HCT116 (cell line): ENCODE measurements at regions not wholly inside any gene's neighbourhood (a gene's known extent, or its start where the extent isn't known, plus 50 kb on each side); places are given as distances from the start of the nearest gene placed in this dataset.
A peak's percentile ranks its signal among the peaks of the same experiment; 100 is the strongest.

ENCODE experiments used
- ATAC-seq: fragments of 200-7000 bp; cut with Tn5 transposase; 2 replicates; pipeline ENCODE4 v1.9.1; 2020; ENCODE audit warnings: mild to moderate bottlenecking, moderate library complexity
- BruUV-seq: library from RNA; stranded (reverse); fragments of 400-500 nt; replicated peaks from 2 replicates; lab custom pipeline; 2021; lab: Mats Ljungman, UMichigan
- CTCF ChIA-PET: fragments of 300-600 bp; sonication (Branson Sonifier 250); formaldehyde crosslinking; loops from one replicate; lab custom pipeline; 2021; ENCODE audit warnings: antibody characterized with exemption; lab: Charles Lee
- POLR2A ChIA-PET: fragments of 300-600, 350-600 bp; sonication (Branson Sonifier 250); formaldehyde crosslinking; loops from one replicate; lab custom pipeline; 2021; ENCODE audit warnings: antibody characterized with exemption; lab: Charles Lee
- RAD21 ChIA-PET, 2 experiments: fragments of 300-600 bp; sonication (Branson Sonifier 250); formaldehyde crosslinking; loops; one replicate each; lab custom pipeline; 2023; ENCODE audit warnings: low total read pairs in 2 of 2; ENCODE audit not compliant: uncharacterized antibody in 2 of 2, unreplicated experiment in 2 of 2, low non-redundant PET in 1 of 2; lab: Charles Lee
- DNase-seq: peaks from one replicate; pipeline ENCODE4 v3.0.0-alpha.2; 2010; ENCODE audit warnings: low read depth, low spot score
- H2AFZ ChIP-seq: fragments of 200-600 bp; shearing (Covaris generic), sonication (generic); 2 replicates; pipeline ENCODE4 v1.6.1; 2017; ENCODE audit warnings: low read depth, mixed run types, mixed read lengths, antibody characterized with exemption, low read length; ENCODE audit not compliant: poor library complexity, severe bottlenecking
- H3K27ac ChIP-seq: 2 replicates; pipeline ENCODE4 v1.5.1; 2012; ENCODE audit warnings: low read depth, low read length
- H3K27me3 ChIP-seq: fragments of 200-600 bp; sonication (generic); 2 replicates; pipeline ENCODE4 v1.6.1; 2016; ENCODE audit warnings: mixed run types, low read length, mixed read lengths; ENCODE audit not compliant: insufficient read depth
- H3K36me3 ChIP-seq, 2 experiments: fragments of 200-500 bp in 1 of 2; fragments of 200-600 bp in 1 of 2; sonication (Bioruptor generic) in 1 of 2; sonication (generic) in 1 of 2; 2 replicates each; pipeline versions ENCODE4 v1.5.1 to v1.6.1; 2014 to 2016; ENCODE audit warnings: low read length in 2 of 2, inconsistent platforms in 1 of 2, mixed read lengths in 1 of 2, mixed run types in 1 of 2; ENCODE audit not compliant: insufficient read depth in 2 of 2, control insufficient read depth in 1 of 2
- H3K4me1 ChIP-seq, 2 experiments: fragments of 200-600 bp in 1 of 2; sonication (generic) in 1 of 2; 2 replicates each; pipeline versions ENCODE4 v1.5.1 to v1.6.1; 2012 to 2017; ENCODE audit warnings: low read length in 2 of 2, inconsistent platforms in 1 of 2, mild to moderate bottlenecking in 1 of 2, mixed read lengths in 1 of 2, mixed run types in 1 of 2, moderate library complexity in 1 of 2; ENCODE audit not compliant: insufficient read depth in 2 of 2, control insufficient read depth in 1 of 2
- H3K4me2 ChIP-seq: fragments of 200-600 bp; sonication (generic); 2 replicates; pipeline ENCODE4 v1.6.1; 2017; ENCODE audit warnings: mixed run types, low read length, mixed read lengths
- H3K4me3 ChIP-seq, 2 experiments: fragments of 200-600 bp in 1 of 2; sonication (generic) in 1 of 2; replicated peaks in 1 of 2; 2 replicates each; pipeline ENCODE4 v1.5.1; 2011 to 2016; ENCODE audit warnings: low read length in 2 of 2, control low read depth in 1 of 2, low read depth in 1 of 2, mild to moderate bottlenecking in 1 of 2, mixed read lengths in 1 of 2, mixed run types in 1 of 2
- H3K79me2 ChIP-seq: fragments of 200-600 bp; sonication (generic); 2 replicates; pipeline ENCODE4 v1.6.1; 2017; ENCODE audit warnings: mild to moderate bottlenecking, mixed run types, low read length, moderate library complexity, mixed read lengths; ENCODE audit not compliant: insufficient read depth
- H3K9ac ChIP-seq: fragments of 200-600 bp; sonication (generic); 2 replicates; pipeline ENCODE4 v1.6.1; 2016; ENCODE audit warnings: low read length, mixed read lengths
- H3K9me2 ChIP-seq: fragments of 200-600 bp; sonication (generic), shearing (Covaris generic); 2 replicates; pipeline ENCODE4 v1.6.1; 2017; ENCODE audit warnings: mixed run types, mild to moderate bottlenecking, moderate library complexity; ENCODE audit not compliant: insufficient read depth
- H3K9me3 ChIP-seq, 2 experiments: fragments of 200-500 bp in 1 of 2; fragments of 200-600 bp in 1 of 2; sonication (Bioruptor generic) in 1 of 2; sonication (generic) in 1 of 2; 2 replicates each; pipeline ENCODE4 v1.6.1; 2014 to 2017; ENCODE audit warnings: low read length in 2 of 2, mixed read lengths in 2 of 2, inconsistent platforms in 1 of 2, low read depth in 1 of 2, mild to moderate bottlenecking in 1 of 2, mixed run types in 1 of 2, moderate library complexity in 1 of 2; ENCODE audit not compliant: control insufficient read depth in 1 of 2, insufficient read depth in 1 of 2
- H4K20me1 ChIP-seq: fragments of 200-600 bp; sonication (generic), shearing (Covaris generic); 2 replicates; pipeline ENCODE4 v1.6.1; 2017; ENCODE audit warnings: mixed run types, mild to moderate bottlenecking, moderate library complexity; ENCODE audit not compliant: insufficient read depth
- ATF3 ChIP-seq: IDR thresholded peaks from 2 replicates; pipeline ENCODE4 v1.6.1; 2012
- CEBPB ChIP-seq: IDR thresholded peaks from 2 replicates; pipeline ENCODE4 v1.6.1; 2012; ENCODE audit warnings: low read depth
- EGR1 ChIP-seq: IDR thresholded peaks from 2 replicates; pipeline ENCODE4 v1.6.1; 2012; ENCODE audit warnings: low read depth
- ELF1 ChIP-seq: IDR thresholded peaks from 2 replicates; pipeline ENCODE4 v1.6.1; 2012; ENCODE audit warnings: low read depth, borderline replicate concordance
- JUND ChIP-seq: IDR thresholded peaks from 2 replicates; pipeline ENCODE4 v1.6.1; 2012
- POLR2A ChIP-seq: IDR thresholded peaks from 2 replicates; pipeline ENCODE4 v1.7.0; 2011; ENCODE audit warnings: borderline replicate concordance; ENCODE audit not compliant: insufficient read depth, insufficient read length; ENCODE audit errors: extremely low read depth
- REST ChIP-seq: IDR thresholded peaks from 2 replicates; pipeline ENCODE4 v1.6.1; 2012; ENCODE audit warnings: low read depth
- SIN3A ChIP-seq: IDR thresholded peaks from 2 replicates; pipeline ENCODE4 v1.6.1; 2012; ENCODE audit warnings: low read depth
- SRF ChIP-seq: IDR thresholded peaks from 2 replicates; pipeline ENCODE4 v1.6.1; 2012; ENCODE audit warnings: low read depth
- YY1 ChIP-seq: IDR thresholded peaks from 2 replicates; pipeline ENCODE4 v1.6.1; 2011; ENCODE audit warnings: low read length, low read depth, moderate library complexity, mild to moderate bottlenecking; ENCODE audit not compliant: insufficient replicate concordance; ENCODE audit errors: extremely low read depth
- ZBTB33 ChIP-seq: IDR thresholded peaks from 2 replicates; pipeline ENCODE4 v1.6.1; 2011; ENCODE audit warnings: mild to moderate bottlenecking, low read length, moderate library complexity; ENCODE audit not compliant: insufficient replicate concordance; ENCODE audit errors: extremely low read depth
- intact Hi-C: fragments of 100-400 bp; cut with micrococcal nuclease; formaldehyde crosslinking; loops from 2 replicates; pipeline ENCODE4 v1.10.0; 2022

- peak; percentile 15; the same call in 1 of the 2 replicates for ATAC-seq
- Histone ChIP-seq H3K27me3 (no peaks in the 10 kb centered on the region), H3K79me2 (no peaks in the 10 kb centered on the region), H3K9me2 (no peaks in the 10 kb centered on the region), H2AFZ (no peak overlapping the region), H3K4me3 (no peak overlapping the region), H3K27ac (no peak overlapping the region), H4K20me1 (no peaks in the 10 kb centered on the region), H3K9me3 (peaks cover 0 to 10% of the 10 kb centered on the region in 2 experiments; a peak in 1 of 4 replicates), H3K36me3 (no peaks in the 10 kb centered on the region), H3K4me1 (peaks cover 9 to 15% of the 10 kb centered on the region in 2 experiments), H3K4me2 (peak overlapping the region; percentile 37; the same call in 1 of the 2 replicates), H3K9ac (no peak overlapping the region)
- intact Hi-C loops, result no loop called here
- POLR2A ChIA-PET, result interaction anchor here (0.7 kb wide), 1 partner anchor 9 kb away, joined by 3 read pairs; no protein-coding TSS in a partner anchor
- CTCF ChIA-PET, result interaction anchor here (0.8 to 3.2 kb wide), 9 partner anchors 10 to 288 kb away, joined by 3 to 54 read pairs (median 6); partner anchors contain the start of gene GSE1
- RAD21 ChIA-PET, result no interaction called here
- BruUV-seq, result no TSS peak
- DNase-seq, result no peak
- TF ChIP-seq SIN3A, result no peak
- no peak for TF ChIP-seq JUND
- no peak for TF ChIP-seq YY1
- TF ChIP-seq ELF1, result no peak
- no peak for TF ChIP-seq EGR1
- TF ChIP-seq REST, result no peak
- TF ChIP-seq ZBTB33, result no peak
- no peak for TF ChIP-seq SRF
- TF ChIP-seq CEBPB, result no peak
- no peak for TF ChIP-seq ATF3
- TF ChIP-seq POLR2A, result no peak
- TF ChIP-seq, all 23 proteins: peak for 0
Observed at GRCh38 chr16:85402910-85403692, 210.0 kb upstream of the GSE1 start.
